Type B pancreatic cell (in vitro differentiated cells): ENCODE measurements at regions not wholly inside any gene's neighbourhood (a gene's known extent, or its start where the extent isn't known, plus 50 kb on each side); places are given as distances from the start of the nearest gene placed in this dataset.

Experiments
- DNase-seq: peaks from one replicate; pipeline ENCODE4 v3.0.0; 2021; ENCODE audit warnings: mixed read lengths; ENCODE audit not compliant: unreplicated experiment; ENCODE audit errors: extremely low spot score
- H3K27ac Mint-ChIP-seq: 2 replicates; pipeline ENCODE4 v1.8.0; 2021; ENCODE audit warnings: mild to moderate bottlenecking, mixed read lengths
- H3K27me3 Mint-ChIP-seq: 2 replicates; pipeline ENCODE4 v1.8.0; 2021; ENCODE audit warnings: mixed read lengths
- H3K36me3 Mint-ChIP-seq: 2 replicates; pipeline ENCODE4 v1.8.0; 2021; ENCODE audit warnings: mixed read lengths
- H3K4me1 Mint-ChIP-seq: one replicate; pipeline ENCODE4 v1.8.0; 2021; ENCODE audit warnings: mixed read lengths; ENCODE audit not compliant: unreplicated experiment
- H3K4me3 Mint-ChIP-seq: 2 replicates; pipeline ENCODE4 v1.8.0; 2021; ENCODE audit warnings: mild to moderate bottlenecking, mixed read lengths
- H3K9me3 Mint-ChIP-seq: 2 replicates; pipeline ENCODE4 v1.8.0; 2021; ENCODE audit warnings: mixed read lengths
- TF ChIP-seq, protein P1 (sequence below): fragments of 200-600 bp; sonication (generic); conservative IDR thresholded peaks from 2 replicates; pipeline ENCODE4 v1.5.0; 2021; ENCODE audit warnings: antibody characterized with exemption, mild to moderate bottlenecking

DNA sequence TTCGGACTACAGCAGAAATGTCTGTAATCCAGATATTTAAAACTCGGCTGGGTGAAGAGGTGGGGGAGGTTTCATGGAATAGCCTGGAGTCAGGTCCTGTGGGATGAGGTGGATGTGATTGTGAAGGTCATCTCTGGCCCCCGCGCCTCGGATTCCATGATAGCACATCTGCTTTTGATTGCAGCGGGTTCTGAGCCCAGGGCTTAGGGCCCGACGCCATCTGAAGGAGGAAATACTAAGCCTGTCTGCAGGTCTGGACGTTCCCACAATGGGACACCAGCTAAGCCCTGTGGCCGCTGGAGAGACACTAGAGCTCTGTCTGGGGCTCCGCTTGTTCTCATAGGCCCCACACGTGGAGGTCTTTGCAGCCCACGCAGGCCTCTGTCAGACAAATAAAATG, 328.7 kb downstream of the CXCL12 start:
- peak overlapping the region; percentile 47 for H3K4me3 Mint-ChIP-seq
- no peaks in the 10 kb centered on the region for H3K9me3 Mint-ChIP-seq
- DNase-seq = no peak
- H3K4me1 Mint-ChIP-seq = peaks cover 47% of the 10 kb centered on the region
- H3K36me3 Mint-ChIP-seq = no peaks in the 10 kb centered on the region
- peaks cover 41% of the 10 kb centered on the region for H3K27me3 Mint-ChIP-seq
- TF ChIP-seq, protein P1, sequence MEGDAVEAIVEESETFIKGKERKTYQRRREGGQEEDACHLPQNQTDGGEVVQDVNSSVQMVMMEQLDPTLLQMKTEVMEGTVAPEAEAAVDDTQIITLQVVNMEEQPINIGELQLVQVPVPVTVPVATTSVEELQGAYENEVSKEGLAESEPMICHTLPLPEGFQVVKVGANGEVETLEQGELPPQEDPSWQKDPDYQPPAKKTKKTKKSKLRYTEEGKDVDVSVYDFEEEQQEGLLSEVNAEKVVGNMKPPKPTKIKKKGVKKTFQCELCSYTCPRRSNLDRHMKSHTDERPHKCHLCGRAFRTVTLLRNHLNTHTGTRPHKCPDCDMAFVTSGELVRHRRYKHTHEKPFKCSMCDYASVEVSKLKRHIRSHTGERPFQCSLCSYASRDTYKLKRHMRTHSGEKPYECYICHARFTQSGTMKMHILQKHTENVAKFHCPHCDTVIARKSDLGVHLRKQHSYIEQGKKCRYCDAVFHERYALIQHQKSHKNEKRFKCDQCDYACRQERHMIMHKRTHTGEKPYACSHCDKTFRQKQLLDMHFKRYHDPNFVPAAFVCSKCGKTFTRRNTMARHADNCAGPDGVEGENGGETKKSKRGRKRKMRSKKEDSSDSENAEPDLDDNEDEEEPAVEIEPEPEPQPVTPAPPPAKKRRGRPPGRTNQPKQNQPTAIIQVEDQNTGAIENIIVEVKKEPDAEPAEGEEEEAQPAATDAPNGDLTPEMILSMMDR = no peak
- peak overlapping the region; percentile 41 for H3K27ac Mint-ChIP-seq

DNA sequence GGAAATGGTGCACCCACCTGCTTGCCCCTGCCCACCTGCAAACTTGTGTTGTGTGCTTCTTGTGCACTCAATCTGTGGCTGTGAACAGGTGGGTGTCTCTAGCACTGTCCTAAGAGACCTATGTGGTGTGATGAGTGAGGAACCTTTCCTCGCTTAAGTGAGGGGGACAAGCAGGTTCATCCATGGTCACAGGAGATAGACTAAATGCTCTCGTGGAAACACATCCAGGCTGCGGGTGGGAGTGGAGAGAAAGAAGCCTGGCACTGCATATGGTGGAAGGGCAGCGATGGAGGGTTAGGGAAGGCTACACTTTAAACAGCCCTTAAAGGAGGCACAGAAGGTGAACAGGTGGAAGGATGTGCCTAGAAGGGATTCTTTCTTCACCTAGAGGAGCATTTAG, 330.9 kb downstream of the CXCL12 start:
- Mint-ChIP-seq H3K27me3 (peaks cover 50% of the 10 kb centered on the region), H3K36me3 (no peaks in the 10 kb centered on the region), H3K4me1 (peaks cover 40% of the 10 kb centered on the region), H3K27ac (no peak overlapping the region), H3K9me3 (no peaks in the 10 kb centered on the region), H3K4me3 (no peak overlapping the region)
- TF ChIP-seq, protein P1 = no peak
- DNase-seq = no peak

DNA sequence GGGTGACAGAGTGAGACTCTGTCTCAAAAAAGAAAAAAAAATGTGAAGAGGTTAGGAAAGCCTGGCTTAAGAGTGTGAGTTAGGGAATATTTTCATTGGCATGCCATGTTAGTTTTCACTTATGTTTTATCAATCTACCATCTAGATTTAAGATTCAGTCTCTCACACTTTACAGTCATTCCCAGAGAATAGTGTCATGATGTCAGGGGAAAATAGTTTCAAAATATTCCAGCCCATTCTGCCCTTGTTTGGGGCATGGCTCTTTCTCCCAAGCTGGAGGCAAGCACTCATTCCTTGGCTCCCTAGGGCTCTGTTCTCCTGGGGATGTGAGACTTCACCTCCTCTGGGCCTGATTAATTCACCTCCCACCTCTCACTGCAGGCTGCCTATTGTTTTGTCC, 331.5 kb downstream of the CXCL12 start:
- Mint-ChIP-seq H3K27me3 (peaks cover 50% of the 10 kb centered on the region), H3K9me3 (no peaks in the 10 kb centered on the region), H3K4me3 (no peak overlapping the region), H3K36me3 (no peaks in the 10 kb centered on the region), H3K27ac (no peak overlapping the region), H3K4me1 (peaks cover 40% of the 10 kb centered on the region)
- TF ChIP-seq, protein P1 = no peak
- DNase-seq = no peak

DNA sequence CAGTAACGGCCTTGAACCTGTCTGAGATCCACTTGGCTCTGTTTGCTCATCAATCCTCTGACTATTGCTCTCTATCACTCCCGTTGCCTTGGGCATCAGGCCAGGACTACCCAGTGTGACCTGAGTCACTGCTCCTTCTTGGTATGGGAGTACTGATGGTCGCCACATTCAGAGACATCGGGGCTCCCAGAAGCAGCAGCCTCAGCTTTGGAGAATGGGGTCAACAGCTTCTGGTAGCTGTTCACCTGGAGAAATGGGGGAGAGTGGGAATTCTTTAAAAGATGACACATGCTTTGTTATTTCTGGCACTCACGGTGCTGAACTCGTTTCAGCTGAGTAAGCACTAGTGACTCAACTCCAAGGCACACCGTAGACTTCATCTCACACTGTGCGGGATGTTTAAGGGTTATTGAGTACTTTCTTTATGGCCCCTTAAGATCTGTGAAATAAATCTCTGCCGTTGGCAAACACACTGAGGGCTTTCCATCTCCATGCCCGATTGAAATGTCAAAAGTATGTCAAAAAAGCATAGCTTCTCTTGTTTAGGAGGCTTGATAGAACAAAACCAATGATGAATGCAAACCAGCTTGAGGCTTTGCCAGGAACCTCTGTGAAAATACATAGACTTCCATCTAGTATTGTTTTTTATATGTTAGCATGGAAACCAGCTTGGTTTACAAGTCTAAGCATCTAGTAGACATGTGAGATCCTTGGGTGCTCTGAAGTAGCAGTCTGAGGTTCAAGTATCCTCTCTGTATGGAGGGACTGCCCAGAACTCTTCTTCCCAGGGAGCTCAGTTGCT, 333.1 kb downstream of the CXCL12 start:
- no peak for DNase-seq

DNA sequence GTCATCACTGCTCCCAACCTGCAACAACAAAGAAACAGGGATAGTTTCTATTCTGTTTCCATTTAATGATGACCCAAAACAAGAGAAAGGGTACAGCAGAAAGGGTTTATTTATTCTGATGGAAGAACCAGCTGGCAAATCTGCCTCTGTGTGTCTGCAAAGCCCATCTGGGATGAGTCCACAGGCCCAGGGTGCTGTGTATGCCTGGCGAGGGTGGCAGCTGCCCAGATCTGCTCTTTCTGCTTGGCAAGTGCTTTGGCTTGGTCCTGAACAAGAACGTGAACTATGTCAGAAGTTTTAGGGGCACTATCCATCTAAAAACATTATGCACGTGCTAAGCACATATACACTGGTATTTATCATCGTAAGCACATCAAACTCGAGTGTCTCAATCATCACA, 333.8 kb downstream of the CXCL12 start:
- no peaks in the 10 kb centered on the region for H3K9me3 Mint-ChIP-seq
- no peak overlapping the region for H3K4me3 Mint-ChIP-seq
- no peaks in the 10 kb centered on the region for H3K36me3 Mint-ChIP-seq
- peaks cover 46% of the 10 kb centered on the region for H3K4me1 Mint-ChIP-seq
- H3K27ac Mint-ChIP-seq = no peak overlapping the region
- TF ChIP-seq, protein P1 = no peak
- no peak for DNase-seq
- peaks cover 48% of the 10 kb centered on the region for H3K27me3 Mint-ChIP-seq

More for the DNA sequence above, 333.1 kb downstream of the CXCL12 start:
- Mint-ChIP-seq H3K27me3 (peaks cover 49% of the 10 kb centered on the region), H3K4me3 (no peak overlapping the region), H3K27ac (no peak overlapping the region), H3K9me3 (no peaks in the 10 kb centered on the region), H3K4me1 (peaks cover 44% of the 10 kb centered on the region), H3K36me3 (no peaks in the 10 kb centered on the region)
- TF ChIP-seq, protein P1 = no peak
